IMR-90 (cell line): ENCODE measurements at regions not wholly inside any gene's neighbourhood (a gene's known extent, or its start where the extent isn't known, plus 50 kb on each side); places are given as distances from the start of the nearest gene placed in this dataset.

Source experiments
- ATAC-seq: fragments of 200-7000 bp; cut with Tn5 transposase; 2 replicates; pipeline ENCODE4 v1.9.1; 2020; ENCODE audit warnings: low read depth, mild to moderate bottlenecking, moderate library complexity
- BruUV-seq: library from RNA; stranded (reverse); fragments of 400-500 nt; replicated peaks from 2 replicates; lab custom pipeline; 2021; lab: Mats Ljungman, UMichigan
- CTCF ChIA-PET: fragments of 300-600 bp; formaldehyde crosslinking; extraction: SDS; loops from one replicate; lab custom pipeline; 2021; ENCODE audit warnings: antibody characterized with exemption; lab: Yijun Ruan, JAX
- POLR2A ChIA-PET: fragments of 300-600 bp; sonication (Branson Sonifier 250); formaldehyde crosslinking; loops from one replicate; lab custom pipeline; 2022; ENCODE audit warnings: antibody characterized with exemption; ENCODE audit not compliant: unreplicated experiment; lab: Charles Lee
- DNase-seq: peaks from one replicate; pipeline ENCODE4 v3.0.0; 2013
- H2AFZ ChIP-seq: replicated peaks from 2 replicates; pipeline ENCODE3; 2013; ENCODE audit warnings: low read length, mild to moderate bottlenecking; ENCODE audit not compliant: poor library complexity
- H2AK5ac ChIP-seq: 2 replicates; pipeline ENCODE4 v1.6.1; 2013; ENCODE audit warnings: low read depth, low read length, inconsistent platforms
- H2AK9ac ChIP-seq: replicated peaks from 2 replicates; pipeline ENCODE3; 2013; ENCODE audit warnings: mild to moderate bottlenecking, low read depth, low read length, moderate library complexity; ENCODE audit not compliant: poor library complexity
- H2BK120ac ChIP-seq: 2 replicates; pipeline ENCODE4 v1.6.1; 2013; ENCODE audit warnings: low read depth, low read length, inconsistent platforms
- H2BK15ac ChIP-seq: 3 replicates; pipeline ENCODE4 v1.6.1; 2013; ENCODE audit warnings: low read depth, low read length, inconsistent platforms
- H2BK20ac ChIP-seq: 2 replicates; pipeline ENCODE4 v1.6.1; 2013; ENCODE audit warnings: low read depth, mild to moderate bottlenecking, inconsistent platforms, low read length, moderate library complexity
- H2BK5ac ChIP-seq: 2 replicates; pipeline ENCODE4 v1.6.1; 2013; ENCODE audit warnings: mild to moderate bottlenecking, low read depth, low read length, inconsistent platforms; ENCODE audit not compliant: poor library complexity, severe bottlenecking
- H3K14ac ChIP-seq: replicated peaks from 2 replicates; pipeline ENCODE4 v1.6.1; 2013; ENCODE audit warnings: low read depth, low read length, inconsistent platforms
- H3K18ac ChIP-seq: 2 replicates; pipeline ENCODE4 v1.6.1; 2013; ENCODE audit warnings: low read depth, low read length, control low read depth
- H3K23ac ChIP-seq: 2 replicates; pipeline ENCODE4 v1.6.1; 2013; ENCODE audit warnings: low read depth, low read length, inconsistent platforms
- H3K27ac ChIP-seq: 2 replicates; pipeline ENCODE4 v1.5.1; 2013; ENCODE audit warnings: mild to moderate bottlenecking, control low read depth, low read length; ENCODE audit not compliant: insufficient read depth
- H3K27me3 ChIP-seq: 2 replicates; pipeline ENCODE4 v1.6.1; 2013; ENCODE audit warnings: low read length; ENCODE audit not compliant: control insufficient read depth, insufficient read depth
- H3K36me3 ChIP-seq: 2 replicates; pipeline ENCODE4 v1.6.1; 2013; ENCODE audit warnings: low read length, mixed read lengths; ENCODE audit not compliant: control insufficient read depth, insufficient read depth
- H3K4ac ChIP-seq: 2 replicates; pipeline ENCODE4 v1.6.1; 2013; ENCODE audit warnings: low read depth, low read length, inconsistent platforms
- H3K4me1 ChIP-seq: 2 replicates; pipeline ENCODE4 v1.6.1; 2013; ENCODE audit warnings: low read length, mixed read lengths; ENCODE audit not compliant: control insufficient read depth, insufficient read depth
- H3K4me2 ChIP-seq: 2 replicates; pipeline ENCODE4 v1.6.1; 2013; ENCODE audit warnings: low read depth, mild to moderate bottlenecking, control low read depth, low read length, moderate library complexity
- H3K4me3 ChIP-seq: 2 replicates; pipeline ENCODE4 v1.5.1; 2013; ENCODE audit warnings: low read depth, mild to moderate bottlenecking, control low read depth, low read length, moderate library complexity; ENCODE audit not compliant: insufficient read depth
- H3K56ac ChIP-seq: 2 replicates; pipeline ENCODE4 v1.6.1; 2013; ENCODE audit warnings: low read length, inconsistent platforms; ENCODE audit not compliant: insufficient read depth; ENCODE audit errors: extremely low read depth
- H3K79me1 ChIP-seq, 2 experiments: 2 replicates each; pipeline ENCODE4 v1.6.1; 2013; ENCODE audit warnings: low read length in 2 of 2, inconsistent platforms in 1 of 2, low read depth in 1 of 2
- H3K9ac ChIP-seq: 2 replicates; pipeline ENCODE4 v1.6.1; 2013; ENCODE audit warnings: low read depth, low read length, control low read depth
- H3K9me1 ChIP-seq: 2 replicates; pipeline ENCODE4 v1.6.1; 2013; ENCODE audit warnings: low read length, inconsistent platforms; ENCODE audit not compliant: insufficient read depth
- H3K9me3 ChIP-seq: 2 replicates; pipeline ENCODE4 v1.6.1; 2013; ENCODE audit warnings: low read length; ENCODE audit not compliant: control insufficient read depth, insufficient read depth
- H4K20me1 ChIP-seq: 2 replicates; pipeline ENCODE4 v1.6.1; 2013; ENCODE audit warnings: low read length, inconsistent platforms; ENCODE audit not compliant: insufficient read depth
- H4K5ac ChIP-seq: 2 replicates; pipeline ENCODE4 v1.6.1; 2013; ENCODE audit warnings: mild to moderate bottlenecking, low read depth, low read length, control low read depth
- H4K8ac ChIP-seq, 2 experiments: 2 replicates each; pipeline ENCODE4 v1.6.1; 2013; ENCODE audit warnings: low read depth in 2 of 2, low read length in 2 of 2, control low read depth in 1 of 2, inconsistent platforms in 1 of 2
- H4K91ac ChIP-seq: 2 replicates; pipeline ENCODE4 v1.6.1; 2013; ENCODE audit warnings: low read depth, low read length, inconsistent platforms; ENCODE audit not compliant: insufficient read depth
- FOS ChIP-seq: fragments of 150-350 bp; IDR thresholded peaks from 2 replicates; pipeline ENCODE4 v1.6.1; 2016; ENCODE audit warnings: low read depth, low read length
- MXI1 ChIP-seq: IDR thresholded peaks from 2 replicates; pipeline ENCODE4 v1.6.1; 2012; ENCODE audit warnings: low read depth, mild to moderate bottlenecking, low read length, moderate library complexity, borderline replicate concordance
- POLR2A ChIP-seq: IDR thresholded peaks from 2 replicates; pipeline ENCODE4 v1.6.1; 2012; ENCODE audit warnings: mild to moderate bottlenecking, low read depth, low read length
- RFX5 ChIP-seq: IDR thresholded peaks from 2 replicates; pipeline ENCODE4 v1.8.0; 2012; ENCODE audit warnings: low read depth, mild to moderate bottlenecking, low read length, moderate library complexity
- SMC3 ChIP-seq: fragments of 150-350 bp; IDR thresholded peaks from 2 replicates; pipeline ENCODE4 v1.6.1; 2016; ENCODE audit warnings: low read depth, mild to moderate bottlenecking, antibody characterized with exemption, low read length, moderate library complexity
- WGBS, 2 experiments: methylation state at CpG; one replicate each; pipeline versions ENCODE4 v1.1.5 to v1.1.7; 2013; ENCODE audit warnings: missing lambda C conversion rate in 2 of 2; ENCODE audit not compliant: insufficient read length in 1 of 2; ENCODE audit errors: extremely low coverage in 2 of 2; 5-methylcytosine and 5-hydroxymethylcytosine counted together
- dilution Hi-C: fragments of 300-500 bp; cut with HindIII; formaldehyde crosslinking; loops from one replicate; pipeline ENCODE4 v1.14.3; 2018; ENCODE audit warnings: low sequenced_read_pairs; ENCODE audit not compliant: unreplicated experiment
- in situ Hi-C: fragments of 300-500 bp; cut with MboI; formaldehyde crosslinking; loops from 3 replicates; pipeline ENCODE4 v1.14.3; 2019; ENCODE audit warnings: low sequenced_read_pairs, inconsistent platforms, mixed read lengths
- intact Hi-C: fragments of 100-400 bp; cut with micrococcal nuclease; formaldehyde crosslinking; loops from 2 replicates; pipeline ENCODE4 v1.10.0; 2022

DNA sequence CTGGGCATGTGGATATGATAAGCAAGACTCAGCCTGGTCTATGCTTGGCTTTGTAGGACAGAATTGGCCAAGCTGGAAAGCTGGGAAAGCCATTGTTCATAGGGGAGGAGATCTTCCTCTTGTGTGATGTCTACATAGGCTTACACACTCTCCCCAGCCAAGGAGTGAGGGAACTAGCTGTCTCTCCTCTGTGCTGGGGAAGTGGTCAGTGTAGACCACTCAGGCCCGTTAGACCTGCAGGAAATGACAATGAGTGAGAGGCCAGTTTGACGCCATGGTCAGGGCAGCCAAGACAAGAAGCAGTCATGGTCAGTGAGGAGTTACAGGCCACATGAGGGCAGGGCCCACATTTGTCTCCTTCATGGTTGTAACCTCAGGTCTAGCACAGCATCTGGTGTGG is 159.1 kb upstream of the KL start:
- no peak overlapping the region for H2BK5ac ChIP-seq
- intact Hi-C loops (no loop called here), dilution Hi-C loops (no loop called here), in situ Hi-C loops (no loop called here)
- no peak overlapping the region for H2AK9ac ChIP-seq
- TF ChIP-seq FOS (no peak), RFX5 (no peak), SMC3 (no peak), POLR2A (no peak), MXI1 (no peak)
- H3K36me3 ChIP-seq, result no peaks in the 10 kb centered on the region
- POLR2A ChIA-PET, result no interaction called here
- ATAC-seq (no peak), DNase-seq (no peak)
- BruUV-seq, result no TSS peak
- no peaks in the 10 kb centered on the region for H3K9me1 ChIP-seq
- H3K56ac ChIP-seq, result no peak overlapping the region
- H2BK20ac ChIP-seq, result no peak overlapping the region
- no peak overlapping the region for H3K4me3 ChIP-seq
- H4K8ac ChIP-seq, result no peak overlapping the region
- no peak overlapping the region for H3K9ac ChIP-seq
- H2AFZ ChIP-seq, result no peak overlapping the region
- H3K14ac ChIP-seq, result no peak overlapping the region
- H3K18ac ChIP-seq, result no peak overlapping the region
- peaks cover 12% of the 10 kb centered on the region for H3K9me3 ChIP-seq
- peaks cover under 1% of the 10 kb centered on the region; the same call in 1 of the 2 replicates for H3K4me1 ChIP-seq
- H2BK15ac ChIP-seq, result no peak overlapping the region
- CTCF ChIA-PET, result no interaction called here
- H4K20me1 ChIP-seq, result no peaks in the 10 kb centered on the region
- no peak overlapping the region for H2BK120ac ChIP-seq
- H3K79me1 ChIP-seq, result no peaks in the 10 kb centered on the region
- no peak overlapping the region for H3K23ac ChIP-seq
- H3K4ac ChIP-seq, result no peak overlapping the region; the same call in 1 of the 2 replicates
- no peak overlapping the region for H3K27ac ChIP-seq
- H3K4me2 ChIP-seq, result no peak overlapping the region
- H2AK5ac ChIP-seq, result no peak overlapping the region
- no peak overlapping the region for H4K5ac ChIP-seq
- H4K91ac ChIP-seq, result no peak overlapping the region
- 25% methylated on average over 1 of the region's 2 CpGs; no CpG with 5 or more reads in 1 of the 2 experiments for WGBS, 2 experiments
- peaks cover 3% of the 10 kb centered on the region; the same call in 1 of the 2 replicates for H3K27me3 ChIP-seq
